WTC11 (cell line): ENCODE measurements at regions not wholly inside any gene's neighbourhood (a gene's known extent, or its start where the extent isn't known, plus 50 kb on each side); places are given as distances from the start of the nearest gene placed in this dataset.

Experiments
- ATAC-seq: fragments of 200-7000 bp; cut with Tn5 transposase; 2 replicates; pipeline ENCODE4 v1.10.0; 2021; ENCODE audit warnings: mild to moderate bottlenecking, moderate library complexity
- CTCF ChIA-PET: fragments of 300-600 bp; sonication (Branson Sonifier 250); formaldehyde crosslinking; loops from one replicate; lab custom pipeline; 2021; ENCODE audit warnings: antibody characterized with exemption; lab: Charles Lee
- POLR2A ChIA-PET: fragments of 350-600 bp; sonication (Branson Sonifier 250); formaldehyde crosslinking; loops from one replicate; lab custom pipeline; 2021; ENCODE audit warnings: antibody characterized with exemption; lab: Charles Lee
- DNase-seq: peaks from one replicate; pipeline ENCODE4 v3.0.0; 2021; ENCODE audit warnings: low spot score
- H3K27ac Mint-ChIP-seq: 2 replicates; pipeline ENCODE4 v1.8.0; 2021; ENCODE audit warnings: mixed read lengths
- H3K27me3 Mint-ChIP-seq: 2 replicates; pipeline ENCODE4 v1.8.0; 2021; ENCODE audit warnings: low read depth, mild to moderate bottlenecking, moderate library complexity, mixed read lengths
- H3K36me3 Mint-ChIP-seq: 2 replicates; pipeline ENCODE4 v1.8.0; 2021; ENCODE audit warnings: mixed read lengths
- H3K4me1 Mint-ChIP-seq: 2 replicates; pipeline ENCODE4 v1.8.0; 2022; ENCODE audit warnings: mixed read lengths
- H3K4me3 Mint-ChIP-seq: 2 replicates; pipeline ENCODE4 v1.8.0; 2021; ENCODE audit warnings: mild to moderate bottlenecking, moderate library complexity, mixed read lengths
- H3K9me3 Mint-ChIP-seq: 2 replicates; pipeline ENCODE4 v1.8.0; 2021; ENCODE audit warnings: mixed read lengths
- AR ChIP-seq: fragments of 250-450 bp; sonication (Bioruptor Pico); IDR thresholded peaks from 2 replicates; pipeline ENCODE4 v1.9.0; 2021; ENCODE audit warnings: mild to moderate bottlenecking
- E2F5 ChIP-seq: sonication (generic); formaldehyde crosslinking; IDR thresholded peaks from 2 replicates; pipeline ENCODE4 v1.8.1; 2022; ENCODE audit warnings: mild to moderate bottlenecking, moderate library complexity, missing genetic modification reagents
- ELF4 ChIP-seq: sonication (generic); formaldehyde crosslinking; IDR thresholded peaks from 2 replicates; pipeline ENCODE4 v1.8.1; 2022; ENCODE audit warnings: low read depth, mild to moderate bottlenecking, moderate library complexity, missing genetic modification reagents
- EMX1 ChIP-seq: fragments of 250-450 bp; sonication (Bioruptor Pico); IDR thresholded peaks from 2 replicates; pipeline ENCODE4 v1.8.0; 2021; ENCODE audit warnings: mild to moderate bottlenecking
- ETV6 ChIP-seq: sonication (generic); formaldehyde crosslinking; IDR thresholded peaks from 2 replicates; pipeline ENCODE4 v1.8.1; 2022; ENCODE audit warnings: mild to moderate bottlenecking, missing genetic modification reagents
- FOXJ3 ChIP-seq: sonication (generic); formaldehyde crosslinking; IDR thresholded peaks from 2 replicates; pipeline ENCODE4 v1.9.0; 2021; ENCODE audit warnings: missing genetic modification reagents, mild to moderate bottlenecking, borderline replicate concordance
- GTF2I ChIP-seq: fragments of 250-450 bp; sonication (Bioruptor Pico); conservative IDR thresholded peaks from 2 replicates; pipeline ENCODE4 v1.4.0; 2021; ENCODE audit warnings: mild to moderate bottlenecking
- HMGXB4 ChIP-seq: sonication (generic); formaldehyde crosslinking; IDR thresholded peaks from 2 replicates; pipeline ENCODE4 v1.8.1; 2023; ENCODE audit warnings: mild to moderate bottlenecking, moderate library complexity, missing genetic modification reagents
- JAZF1 ChIP-seq: fragments of 250-450 bp; sonication (Bioruptor Pico); IDR thresholded peaks from 2 replicates; pipeline ENCODE4 v1.9.0; 2021; ENCODE audit warnings: moderate library complexity, mild to moderate bottlenecking, inconsistent platforms
- JUN ChIP-seq: sonication (generic); formaldehyde crosslinking; IDR thresholded peaks from 2 replicates; pipeline ENCODE4 v1.8.0; 2023; ENCODE audit warnings: mild to moderate bottlenecking, missing genetic modification reagents
- KAT7 ChIP-seq: sonication (generic); formaldehyde crosslinking; IDR thresholded peaks from 2 replicates; pipeline ENCODE4 v1.8.1; 2023; ENCODE audit warnings: missing genetic modification reagents, mild to moderate bottlenecking, borderline replicate concordance
- NR1H2 ChIP-seq: sonication (generic); formaldehyde crosslinking; IDR thresholded peaks from 2 replicates; pipeline ENCODE4 v1.9.0; 2021; ENCODE audit warnings: mild to moderate bottlenecking, moderate library complexity, missing genetic modification reagents
- SMAD3 ChIP-seq: sonication (generic); formaldehyde crosslinking; IDR thresholded peaks from 2 replicates; pipeline ENCODE4 v1.8.0; 2022; ENCODE audit warnings: missing genetic modification reagents, mild to moderate bottlenecking, borderline replicate concordance
- TEAD4 ChIP-seq: sonication (generic); formaldehyde crosslinking; IDR thresholded peaks from 2 replicates; pipeline ENCODE4 v1.8.0; 2022; ENCODE audit warnings: mild to moderate bottlenecking, missing genetic modification reagents
- ZBTB43 ChIP-seq: sonication (generic); formaldehyde crosslinking; IDR thresholded peaks from 2 replicates; pipeline ENCODE4 v1.8.1; 2023; ENCODE audit warnings: mild to moderate bottlenecking, missing genetic modification reagents
- ZNF121 ChIP-seq: sonication (generic); formaldehyde crosslinking; IDR thresholded peaks from 2 replicates; pipeline ENCODE4 v1.8.0; 2023; ENCODE audit warnings: missing genetic modification reagents
- ZNF138 ChIP-seq: sonication (generic); formaldehyde crosslinking; conservative IDR thresholded peaks from 2 replicates; pipeline ENCODE4 v1.8.1; 2022; ENCODE audit warnings: mild to moderate bottlenecking, moderate library complexity, missing genetic modification reagents
- ZNF219 ChIP-seq: sonication (generic); formaldehyde crosslinking; IDR thresholded peaks from 2 replicates; pipeline ENCODE4 v1.8.0; 2023; ENCODE audit warnings: missing genetic modification reagents, mild to moderate bottlenecking, borderline replicate concordance
- ZNF232 ChIP-seq: sonication (generic); formaldehyde crosslinking; IDR thresholded peaks from 2 replicates; pipeline ENCODE4 v1.8.0; 2022; ENCODE audit warnings: mild to moderate bottlenecking, missing genetic modification reagents
- ZNF416 ChIP-seq: fragments of 250-450 bp; sonication (Bioruptor Pico); IDR thresholded peaks from 2 replicates; pipeline ENCODE4 v1.9.0; 2021; ENCODE audit warnings: mild to moderate bottlenecking, inconsistent platforms
- ZNF423 ChIP-seq: fragments of 250-450 bp; sonication (Bioruptor Pico); IDR thresholded peaks from 2 replicates; pipeline ENCODE4 v2.1.2; 2022; ENCODE audit warnings: mild to moderate bottlenecking, moderate library complexity
- ZNF425 ChIP-seq: fragments of 250-450 bp; sonication (Bioruptor Pico); conservative IDR thresholded peaks from 2 replicates; pipeline ENCODE4 v1.9.0; 2021; ENCODE audit warnings: mild to moderate bottlenecking
- ZNF512 ChIP-seq: sonication (generic); formaldehyde crosslinking; IDR thresholded peaks from 2 replicates; pipeline ENCODE4 v1.8.1; 2022; ENCODE audit warnings: missing genetic modification reagents, borderline replicate concordance
- ZNF671 ChIP-seq: fragments of 250-450 bp; sonication (Bioruptor Pico); IDR thresholded peaks from 2 replicates; pipeline ENCODE4 v1.8.0; 2021; ENCODE audit warnings: mild to moderate bottlenecking

GRCh38 chrX:147749308-147749707 is 162.4 kb upstream of the FMR1 start:
- ATAC-seq (no peak), DNase-seq (no peak)
- Mint-ChIP-seq H3K4me3 (no peak overlapping the region), H3K9me3 (peaks cover 72% of the 10 kb centered on the region), H3K27ac (no peak overlapping the region), H3K4me1 (no peaks in the 10 kb centered on the region), H3K36me3 (peaks cover 43% of the 10 kb centered on the region), H3K27me3 (peaks cover 5% of the 10 kb centered on the region)
- no peak for TF ChIP-seq GTF2I (CRISPR knock-in tag)
- no peak for TF ChIP-seq E2F5 (CRISPR knock-in tag)
- TF ChIP-seq ZNF425 (CRISPR knock-in tag), result no peak
- no peak for TF ChIP-seq ZNF121
- ChIA-PET CTCF (no interaction called here), POLR2A (no interaction called here)

- Mint-ChIP-seq H3K4me1 (no peaks in the 10 kb centered on the region), H3K36me3 (peaks cover 35% of the 10 kb centered on the region), H3K27me3 (peaks cover 8% of the 10 kb centered on the region), H3K27ac (no peak overlapping the region), H3K4me3 (no peak overlapping the region), H3K9me3 (peaks cover 68% of the 10 kb centered on the region)
- ATAC-seq (no peak), DNase-seq (no peak)
- TF ChIP-seq JAZF1 (no peak), SMAD3 (CRISPR knock-in tag) (no peak), ZNF219 (CRISPR knock-in tag) (no peak), ZNF512 (no peak), ELF4 (CRISPR knock-in tag) (no peak), EMX1 (no peak), ZNF232 (CRISPR knock-in tag) (no peak), KAT7 (no peak), ETV6 (CRISPR knock-in tag) (no peak)
- ChIA-PET CTCF (no interaction called here), POLR2A (no interaction called here)
Observed at GRCh38 chrX:147757750-147758149, 154.0 kb upstream of the FMR1 start.

GRCh38 chrX:147763131-147763530 is 148.6 kb upstream of the FMR1 start:
- no peak overlapping the region for H3K27ac Mint-ChIP-seq
- H3K4me1 Mint-ChIP-seq, result no peaks in the 10 kb centered on the region
- H3K9me3 Mint-ChIP-seq, result peaks cover 64% of the 10 kb centered on the region
- no peak overlapping the region for H3K4me3 Mint-ChIP-seq
- ChIA-PET CTCF (no interaction called here), POLR2A (no interaction called here)
- peaks cover 22% of the 10 kb centered on the region for H3K36me3 Mint-ChIP-seq
- peaks cover 5% of the 10 kb centered on the region for H3K27me3 Mint-ChIP-seq
- ATAC-seq (no peak), DNase-seq (no peak)
- no peak for TF ChIP-seq TEAD4 (CRISPR knock-in tag)
- TF ChIP-seq ZNF671 (CRISPR knock-in tag), result no peak
- no peak for TF ChIP-seq ZNF138 (CRISPR knock-in tag)
- no peak for TF ChIP-seq JUN (CRISPR knock-in tag)
- TF ChIP-seq ZNF232 (CRISPR knock-in tag), result no peak
- no peak for TF ChIP-seq NR1H2 (CRISPR knock-in tag)
- TF ChIP-seq AR (CRISPR knock-in tag), result no peak
- no peak for TF ChIP-seq HMGXB4
- no peak for TF ChIP-seq ZNF423
- no peak for TF ChIP-seq ZBTB43
- TF ChIP-seq ZNF416 (CRISPR knock-in tag), result no peak
- TF ChIP-seq FOXJ3 (CRISPR knock-in tag), result no peak
